ENCODE measurements at regions not wholly inside any gene's neighbourhood (a gene's known extent, or its start where the extent isn't known, plus 50 kb on each side); places are given as distances from the start of the nearest gene placed in this dataset.

DNA sequence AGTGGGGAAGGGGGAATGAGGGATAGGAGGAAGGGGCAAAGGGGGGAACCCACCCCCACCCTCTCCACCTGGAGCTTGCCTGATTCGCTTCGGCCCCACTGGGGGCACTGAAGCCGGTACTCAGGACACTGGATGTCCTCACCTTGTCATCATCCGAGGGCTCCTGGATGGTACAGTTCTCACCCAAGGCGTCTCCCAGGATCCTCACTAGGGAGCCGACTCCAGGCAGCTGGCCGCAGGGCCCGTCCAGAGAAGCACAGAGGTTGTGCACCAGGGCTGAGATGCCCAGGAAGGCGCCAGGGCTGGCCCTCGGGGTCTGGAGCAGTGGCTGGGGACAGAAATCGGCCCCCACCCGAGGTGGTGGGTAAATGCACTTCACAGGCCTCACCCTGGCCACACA is 92.3 kb downstream of the LITAF start:
- Histone ChIP-seq H3K4me3 (no peak overlapping the region), H3K4me1 (peaks cover 27 to 39% (median 33%) of the 10 kb centered on the region in 4 donors), H3K36me3 (no peaks in the 10 kb centered on the region), H3K27ac (replicated peaks in 1 of 4) (no peak overlapping the region), H3K9me3 (peaks cover 0 to 8% (median 0%) of the 10 kb centered on the region in 4 donors), H3K27me3 (no peaks in the 10 kb centered on the region)
- 90% methylated on average over 4 of the region's 12 CpGs for WGBS
- no peak for DNase-seq (ENCODE audit: extremely low spot score)
- TF ChIP-seq POLR2A (IDR thresholded peaks at IDR 0.05; ENCODE audit: low read depth) (no peak), EP300 (IDR thresholded peaks at IDR 0.05) (no peak), CTCF (IDR thresholded peaks at IDR 0.05) (no peak)
- intact Hi-C loops (cut with DNase I) = no loop called here

DNA sequence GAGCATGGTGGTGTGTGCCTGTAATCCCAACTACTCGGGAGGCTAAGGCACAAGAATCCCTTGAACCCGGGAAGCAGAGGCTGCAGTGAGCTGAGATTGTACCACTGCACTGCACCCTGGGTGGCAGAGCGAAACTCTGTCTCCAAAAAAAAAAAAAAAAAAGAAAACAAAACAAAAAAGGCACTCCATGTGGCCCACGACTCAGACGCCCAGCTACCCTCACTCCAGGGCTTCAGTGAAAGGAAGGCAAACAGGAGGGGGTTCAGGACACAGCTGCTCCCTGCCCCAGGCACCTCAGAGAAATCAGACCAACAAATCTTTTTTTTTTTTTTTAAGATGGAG is 91.7 kb downstream of the LITAF start:
- Histone ChIP-seq H3K36me3 (no peaks in the 10 kb centered on the region), H3K4me1 (peaks cover 27 to 39% (median 33%) of the 10 kb centered on the region in 4 donors), H3K4me3 (no peak overlapping the region), H3K9me3 (peaks cover 0 to 8% (median 0%) of the 10 kb centered on the region in 4 donors), H3K27me3 (no peaks in the 10 kb centered on the region), H3K27ac (replicated peaks in 1 of 4) (peak overlapping the region in 1 of 4 donors; percentile 72)
- intact Hi-C loops (cut with DNase I) = no loop called here
- 78% methylated on average over 5 of the region's 5 CpGs for WGBS
- TF ChIP-seq EP300 (IDR thresholded peaks at IDR 0.05) = no peak
- no peak for TF ChIP-seq CTCF (IDR thresholded peaks at IDR 0.05)
- TF ChIP-seq POLR2A (IDR thresholded peaks at IDR 0.05; ENCODE audit: low read depth) = no peak
- TF ChIP-seq POLR2AphosphoS5 (IDR thresholded peaks at IDR 0.05) = no peak
- no peak for DNase-seq (ENCODE audit: extremely low spot score)

Measured in esophagus muscularis mucosa (tissue), 4 donors.